Vagina (tissue), 2 donors: ENCODE measurements at regions not wholly inside any gene's neighbourhood (a gene's known extent, or its start where the extent isn't known, plus 50 kb on each side); places are given as distances from the start of the nearest gene placed in this dataset.

Source experiments
- POLR2A ChIP-seq, 2 donors: fragments of 450-650 bp; IDR thresholded peaks; one replicate each; pipeline ENCODE4 v1.6.1; 2017; ENCODE audit warnings: antibody characterized with exemption in 2 of 2, mild to moderate bottlenecking in 2 of 2, moderate library complexity in 2 of 2
- POLR2AphosphoS5 ChIP-seq, 2 donors: sonication (generic); formaldehyde crosslinking; IDR thresholded peaks; one replicate each; pipeline ENCODE4 v1.9.0; 2017; ENCODE audit warnings: antibody characterized with exemption in 2 of 2, mild to moderate bottlenecking in 2 of 2, low read depth in 1 of 2; ENCODE audit not compliant: insufficient read depth in 1 of 2
- TF ChIP-seq, protein P1 (sequence below), 3 experiments: fragments of 450-650 bp in 2 of 3; fragments of 200-600 bp in 1 of 3; sonication (generic) in 1 of 3; IDR thresholded peaks; one replicate each; pipeline ENCODE4 v1.5.1; 2017 to 2019; ENCODE audit warnings: antibody characterized with exemption in 3 of 3, mild to moderate bottlenecking in 2 of 3, moderate library complexity in 2 of 3

GRCh38 chr5:42888771-42889170, 77.1 kb upstream of the SELENOP start:
- TF ChIP-seq, protein P1, sequence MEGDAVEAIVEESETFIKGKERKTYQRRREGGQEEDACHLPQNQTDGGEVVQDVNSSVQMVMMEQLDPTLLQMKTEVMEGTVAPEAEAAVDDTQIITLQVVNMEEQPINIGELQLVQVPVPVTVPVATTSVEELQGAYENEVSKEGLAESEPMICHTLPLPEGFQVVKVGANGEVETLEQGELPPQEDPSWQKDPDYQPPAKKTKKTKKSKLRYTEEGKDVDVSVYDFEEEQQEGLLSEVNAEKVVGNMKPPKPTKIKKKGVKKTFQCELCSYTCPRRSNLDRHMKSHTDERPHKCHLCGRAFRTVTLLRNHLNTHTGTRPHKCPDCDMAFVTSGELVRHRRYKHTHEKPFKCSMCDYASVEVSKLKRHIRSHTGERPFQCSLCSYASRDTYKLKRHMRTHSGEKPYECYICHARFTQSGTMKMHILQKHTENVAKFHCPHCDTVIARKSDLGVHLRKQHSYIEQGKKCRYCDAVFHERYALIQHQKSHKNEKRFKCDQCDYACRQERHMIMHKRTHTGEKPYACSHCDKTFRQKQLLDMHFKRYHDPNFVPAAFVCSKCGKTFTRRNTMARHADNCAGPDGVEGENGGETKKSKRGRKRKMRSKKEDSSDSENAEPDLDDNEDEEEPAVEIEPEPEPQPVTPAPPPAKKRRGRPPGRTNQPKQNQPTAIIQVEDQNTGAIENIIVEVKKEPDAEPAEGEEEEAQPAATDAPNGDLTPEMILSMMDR (IDR thresholded peaks at IDR 0.05): no peak
- TF ChIP-seq POLR2AphosphoS5 (IDR thresholded peaks at IDR 0.05; ENCODE audit: insufficient read depth in 1 of 2, low read depth in 1 of 2) (no peak), POLR2A (IDR thresholded peaks at IDR 0.05) (no peak)
